ENCODE measurements at regions not wholly inside any gene's neighbourhood (a gene's known extent, or its start where the extent isn't known, plus 50 kb on each side); places are given as distances from the start of the nearest gene placed in this dataset.

- Histone ChIP-seq H3K9me3 (ENCODE audit: control insufficient read depth, low read length) (no peaks in the 10 kb centered on the region), H3K4me1 (ENCODE audit: control insufficient read depth, insufficient read depth, low read length, poor library complexity, severe bottlenecking) (peaks cover 3% of the 10 kb centered on the region), H3K27ac (ENCODE audit: low read depth, low read length, severe bottlenecking) (no peak overlapping the region), H3K4me3 (ENCODE audit: extremely low read depth, insufficient read depth, low read length, poor library complexity, severe bottlenecking) (no peak overlapping the region), H3K36me3 (ENCODE audit: control insufficient read depth, insufficient read depth, low read length) (no peaks in the 10 kb centered on the region)
- 92 to 96% methylated on average over 2 to 4 of the region's 5 CpGs for WGBS, 2 experiments (ENCODE audit: insufficient coverage in 2 of 2)
Measured at GRCh38 chr6:156451726-156452125, 325.5 kb upstream of the ARID1B start.

GRCh38 chr6:156451088-156451487 is 326.1 kb upstream of the ARID1B start:
- H3K9me3 ChIP-seq (ENCODE audit: control insufficient read depth, low read length) = no peaks in the 10 kb centered on the region
- no peak overlapping the region for H3K4me3 ChIP-seq (ENCODE audit: extremely low read depth, insufficient read depth, low read length, poor library complexity, severe bottlenecking)
- H3K27ac ChIP-seq (ENCODE audit: low read depth, low read length, severe bottlenecking) = no peak overlapping the region
- 80 to 83% methylated on average over 2 to 3 of the region's 5 CpGs for WGBS, 2 experiments (ENCODE audit: insufficient coverage in 2 of 2)
- peaks cover 3% of the 10 kb centered on the region for H3K4me1 ChIP-seq (ENCODE audit: control insufficient read depth, insufficient read depth, low read length, poor library complexity, severe bottlenecking)
- no peaks in the 10 kb centered on the region for H3K36me3 ChIP-seq (ENCODE audit: control insufficient read depth, insufficient read depth, low read length)

GRCh38 chr6:156450421-156450820 is 326.8 kb upstream of the ARID1B start:
- Histone ChIP-seq H3K4me3 (ENCODE audit: extremely low read depth, insufficient read depth, low read length, poor library complexity, severe bottlenecking) (no peak overlapping the region), H3K36me3 (ENCODE audit: control insufficient read depth, insufficient read depth, low read length) (no peaks in the 10 kb centered on the region), H3K4me1 (ENCODE audit: control insufficient read depth, insufficient read depth, low read length, poor library complexity, severe bottlenecking) (peaks cover 3% of the 10 kb centered on the region), H3K9me3 (ENCODE audit: control insufficient read depth, low read length) (no peaks in the 10 kb centered on the region), H3K27ac (ENCODE audit: low read depth, low read length, severe bottlenecking) (no peak overlapping the region)

GRCh38 chr6:156449569-156449968 is 327.6 kb upstream of the ARID1B start:
- peaks cover 3% of the 10 kb centered on the region for H3K4me1 ChIP-seq (ENCODE audit: control insufficient read depth, insufficient read depth, low read length, poor library complexity, severe bottlenecking)
- no peak overlapping the region for H3K4me3 ChIP-seq (ENCODE audit: extremely low read depth, insufficient read depth, low read length, poor library complexity, severe bottlenecking)
- no peak overlapping the region for H3K27ac ChIP-seq (ENCODE audit: low read depth, low read length, severe bottlenecking)
- WGBS, 2 experiments (ENCODE audit: insufficient coverage in 2 of 2) = 93 to 100% methylated on average over 2 to 3 of the region's 3 CpGs
- H3K9me3 ChIP-seq (ENCODE audit: control insufficient read depth, low read length) = no peaks in the 10 kb centered on the region
- H3K36me3 ChIP-seq (ENCODE audit: control insufficient read depth, insufficient read depth, low read length) = no peaks in the 10 kb centered on the region

- Histone ChIP-seq H3K4me1 (ENCODE audit: control insufficient read depth, insufficient read depth, low read length, poor library complexity, severe bottlenecking) (peaks cover 3% of the 10 kb centered on the region), H3K27ac (ENCODE audit: low read depth, low read length, severe bottlenecking) (no peak overlapping the region), H3K4me3 (ENCODE audit: extremely low read depth, insufficient read depth, low read length, poor library complexity, severe bottlenecking) (no peak overlapping the region), H3K36me3 (ENCODE audit: control insufficient read depth, insufficient read depth, low read length) (no peaks in the 10 kb centered on the region), H3K9me3 (ENCODE audit: control insufficient read depth, low read length) (no peaks in the 10 kb centered on the region)
- 85 to 91% methylated on average over 3 to 4 of the region's 4 CpGs for WGBS, 2 experiments (ENCODE audit: insufficient coverage in 2 of 2)
Measured at GRCh38 chr6:156449128-156449527, 328.1 kb upstream of the ARID1B start.

- Histone ChIP-seq H3K9me3 (ENCODE audit: control insufficient read depth, low read length) (no peaks in the 10 kb centered on the region), H3K4me3 (ENCODE audit: extremely low read depth, insufficient read depth, low read length, poor library complexity, severe bottlenecking) (no peak overlapping the region), H3K27ac (ENCODE audit: low read depth, low read length, severe bottlenecking) (no peak overlapping the region), H3K4me1 (ENCODE audit: control insufficient read depth, insufficient read depth, low read length, poor library complexity, severe bottlenecking) (peaks cover 3% of the 10 kb centered on the region), H3K36me3 (ENCODE audit: control insufficient read depth, insufficient read depth, low read length) (no peaks in the 10 kb centered on the region)
- no CpG with 5 or more reads among the region's 1 CpG for WGBS, 2 experiments (ENCODE audit: insufficient coverage in 2 of 2)
Measured at GRCh38 chr6:156448579-156448978, 328.6 kb upstream of the ARID1B start.

DNA sequence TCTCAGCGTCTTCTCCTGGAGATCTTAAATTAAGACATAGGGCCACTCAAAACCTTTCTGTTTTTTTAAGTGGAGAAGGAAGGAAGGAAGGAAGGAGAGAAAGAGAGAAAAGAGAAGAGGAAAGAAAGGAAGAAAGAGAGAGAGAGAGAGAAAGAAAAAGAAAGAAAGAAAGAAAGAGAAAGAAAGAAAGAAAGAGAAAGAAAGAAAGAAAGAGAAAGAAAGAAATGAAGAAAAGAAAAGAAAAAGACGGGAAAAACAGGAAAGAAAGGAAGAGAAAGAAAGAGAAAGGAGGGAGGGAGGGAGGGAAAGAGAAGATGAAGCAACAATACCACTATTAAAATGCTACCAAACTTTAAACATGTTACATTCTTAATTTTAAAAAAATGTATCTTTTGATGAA is 336.5 kb upstream of the ARID1B start:
- WGBS, 2 experiments (ENCODE audit: insufficient coverage in 2 of 2) = 67 to 100% methylated on average over 1 of the region's 2 CpGs

GRCh38 chr6:156438350-156438923 is 338.7 kb upstream of the ARID1B start:
- H3K4me1 ChIP-seq (ENCODE audit: control insufficient read depth, insufficient read depth, low read length, poor library complexity, severe bottlenecking) = no peaks in the 10 kb centered on the region
- WGBS, 2 experiments (ENCODE audit: insufficient coverage in 2 of 2) = 93 to 98% methylated on average over 3 to 6 of the region's 10 CpGs
- H3K4me3 ChIP-seq (ENCODE audit: extremely low read depth, insufficient read depth, low read length, poor library complexity, severe bottlenecking) = no peak overlapping the region
- no peaks in the 10 kb centered on the region for H3K36me3 ChIP-seq (ENCODE audit: control insufficient read depth, insufficient read depth, low read length)
- no peak overlapping the region for H3K27ac ChIP-seq (ENCODE audit: low read depth, low read length, severe bottlenecking)
- no peaks in the 10 kb centered on the region for H3K9me3 ChIP-seq (ENCODE audit: control insufficient read depth, low read length)

More for the DNA sequence above, 336.5 kb upstream of the ARID1B start:
- Histone ChIP-seq H3K27ac (ENCODE audit: low read depth, low read length, severe bottlenecking) (no peak overlapping the region), H3K4me3 (ENCODE audit: extremely low read depth, insufficient read depth, low read length, poor library complexity, severe bottlenecking) (no peak overlapping the region), H3K9me3 (ENCODE audit: control insufficient read depth, low read length) (no peaks in the 10 kb centered on the region), H3K36me3 (ENCODE audit: control insufficient read depth, insufficient read depth, low read length) (no peaks in the 10 kb centered on the region), H3K4me1 (ENCODE audit: control insufficient read depth, insufficient read depth, low read length, poor library complexity, severe bottlenecking) (no peaks in the 10 kb centered on the region)

DNA sequence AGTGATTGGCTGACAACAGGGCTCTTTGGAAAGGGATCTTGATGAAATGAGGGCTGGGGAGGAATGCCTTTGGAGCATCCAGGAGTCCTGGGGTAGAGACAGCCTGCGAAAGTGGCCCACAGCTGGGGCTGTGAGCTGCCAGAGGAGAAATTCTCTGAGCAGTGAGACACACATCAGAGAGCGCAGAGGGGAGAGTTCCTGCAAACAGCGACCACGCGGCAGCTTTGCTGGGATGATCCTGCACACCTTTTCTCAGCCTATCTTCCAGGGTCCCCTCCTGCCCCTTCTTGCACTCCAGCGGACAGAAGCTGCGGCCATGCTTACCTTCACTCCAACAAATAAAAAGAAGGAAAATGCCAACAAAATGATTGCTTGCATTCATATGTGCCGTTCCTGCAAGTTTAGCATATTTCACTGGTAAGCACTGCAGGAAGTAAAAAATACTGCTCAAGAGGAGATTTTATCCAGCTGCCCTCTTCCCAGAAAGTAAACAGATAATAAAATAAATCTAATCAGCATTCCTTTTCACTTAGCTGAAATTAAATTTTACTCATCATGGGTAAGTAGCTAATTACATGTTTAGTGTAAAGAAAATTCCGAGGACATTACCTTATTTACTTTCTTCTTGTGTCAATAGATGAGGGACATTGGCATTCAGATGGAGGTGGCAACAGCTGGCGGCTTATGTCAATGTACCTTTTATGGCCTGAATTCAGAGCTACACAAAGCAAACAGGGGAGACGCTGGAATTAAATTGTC is 339.9 kb upstream of the ARID1B start:
- no peaks in the 10 kb centered on the region for H3K4me1 ChIP-seq (ENCODE audit: control insufficient read depth, insufficient read depth, low read length, poor library complexity, severe bottlenecking)
- no peaks in the 10 kb centered on the region for H3K36me3 ChIP-seq (ENCODE audit: control insufficient read depth, insufficient read depth, low read length)
- H3K4me3 ChIP-seq (ENCODE audit: extremely low read depth, insufficient read depth, low read length, poor library complexity, severe bottlenecking) = no peak overlapping the region
- no peak overlapping the region for H3K27ac ChIP-seq (ENCODE audit: low read depth, low read length, severe bottlenecking)
- no peaks in the 10 kb centered on the region for H3K9me3 ChIP-seq (ENCODE audit: control insufficient read depth, low read length)
- WGBS, 2 experiments (ENCODE audit: insufficient coverage in 2 of 2) = 81 to 100% methylated on average over 5 to 8 of the region's 11 CpGs

- no peak overlapping the region for H3K4me3 ChIP-seq (ENCODE audit: extremely low read depth, insufficient read depth, low read length, poor library complexity, severe bottlenecking)
- no peaks in the 10 kb centered on the region for H3K4me1 ChIP-seq (ENCODE audit: control insufficient read depth, insufficient read depth, low read length, poor library complexity, severe bottlenecking)
- WGBS, 2 experiments (ENCODE audit: insufficient coverage in 2 of 2) = no CpG with 5 or more reads among the region's 2 CpGs
- H3K9me3 ChIP-seq (ENCODE audit: control insufficient read depth, low read length) = no peaks in the 10 kb centered on the region
- no peak overlapping the region for H3K27ac ChIP-seq (ENCODE audit: low read depth, low read length, severe bottlenecking)
- H3K36me3 ChIP-seq (ENCODE audit: control insufficient read depth, insufficient read depth, low read length) = no peaks in the 10 kb centered on the region
Measured at GRCh38 chr6:156434795-156435190, 342.4 kb upstream of the ARID1B start.

DNA sequence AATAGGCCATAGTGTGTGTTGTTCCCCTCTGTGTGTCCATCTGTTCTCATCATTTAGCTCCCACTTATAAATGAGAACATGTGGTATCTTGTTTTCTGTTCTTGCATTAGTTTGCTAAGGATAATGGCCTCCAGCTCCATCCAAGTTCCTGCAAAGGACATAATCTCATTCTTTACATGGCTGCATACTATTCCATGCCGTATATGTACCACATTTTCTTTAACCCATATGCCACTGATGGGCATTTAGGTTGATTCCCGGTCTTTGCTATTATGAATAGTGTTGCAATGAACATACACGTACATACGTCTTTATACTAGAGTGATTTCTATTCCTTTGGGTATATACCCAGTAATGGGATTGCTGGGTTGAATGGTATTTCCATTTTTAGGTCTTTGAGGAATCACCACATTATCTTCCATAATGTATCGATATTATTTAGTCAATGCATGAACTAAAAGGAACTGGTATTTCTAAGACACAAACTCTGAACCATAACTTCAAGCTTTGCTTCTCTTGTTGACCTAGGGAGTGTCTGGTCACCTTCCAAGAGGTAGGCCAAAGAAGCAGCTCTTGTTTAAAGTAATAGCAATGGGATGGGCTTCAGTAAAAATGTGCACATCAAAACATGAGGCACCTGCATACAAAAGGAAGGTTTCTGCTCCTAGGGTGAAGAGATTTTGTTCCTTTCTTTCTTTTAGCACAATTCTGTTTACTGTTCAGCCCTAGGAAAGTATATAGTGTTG is 343.0 kb upstream of the ARID1B start:
- H3K4me3 ChIP-seq (ENCODE audit: extremely low read depth, insufficient read depth, low read length, poor library complexity, severe bottlenecking) = no peak overlapping the region
- WGBS, 2 experiments (ENCODE audit: insufficient coverage in 2 of 2) = 88 to 94% methylated on average over 1 to 3 of the region's 5 CpGs
- H3K27ac ChIP-seq (ENCODE audit: low read depth, low read length, severe bottlenecking) = no peak overlapping the region
- H3K4me1 ChIP-seq (ENCODE audit: control insufficient read depth, insufficient read depth, low read length, poor library complexity, severe bottlenecking) = no peaks in the 10 kb centered on the region
- no peaks in the 10 kb centered on the region for H3K9me3 ChIP-seq (ENCODE audit: control insufficient read depth, low read length)
- H3K36me3 ChIP-seq (ENCODE audit: control insufficient read depth, insufficient read depth, low read length) = no peaks in the 10 kb centered on the region

Measured in mesodermal cell (in vitro differentiated cells).